ENCODE measurements at regions not wholly inside any gene's neighbourhood (a gene's known extent, or its start where the extent isn't known, plus 50 kb on each side); places are given as distances from the start of the nearest gene placed in this dataset.
A peak's percentile ranks its signal among the peaks of the same experiment; 100 is the strongest.

DNA sequence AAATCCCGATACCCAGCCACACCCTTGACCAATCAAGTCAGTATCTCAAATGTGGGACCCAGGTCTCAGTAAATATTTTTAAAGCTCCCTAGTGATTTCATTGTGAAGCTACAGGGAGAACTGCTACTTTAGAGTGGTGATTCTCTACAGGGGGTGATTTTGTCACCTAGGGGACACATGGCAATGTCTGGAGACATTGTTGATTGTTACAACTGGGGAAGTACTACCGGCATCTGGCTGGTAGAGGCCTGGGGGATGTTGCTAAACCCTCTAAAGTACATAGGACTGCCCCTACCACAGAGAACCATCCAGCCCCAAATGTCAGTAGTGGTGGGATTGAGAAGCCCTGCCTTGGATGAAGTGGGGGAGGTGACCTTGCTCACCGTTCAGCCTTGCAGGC, 152.9 kb downstream of the RPS24 start:
- no peak for DNase-seq (ENCODE audit: low read depth)

GRCh38 chr10:78187371-78187770, 153.7 kb downstream of the RPS24 start:
- DNase-seq (ENCODE audit: low read depth): no peak

DNA sequence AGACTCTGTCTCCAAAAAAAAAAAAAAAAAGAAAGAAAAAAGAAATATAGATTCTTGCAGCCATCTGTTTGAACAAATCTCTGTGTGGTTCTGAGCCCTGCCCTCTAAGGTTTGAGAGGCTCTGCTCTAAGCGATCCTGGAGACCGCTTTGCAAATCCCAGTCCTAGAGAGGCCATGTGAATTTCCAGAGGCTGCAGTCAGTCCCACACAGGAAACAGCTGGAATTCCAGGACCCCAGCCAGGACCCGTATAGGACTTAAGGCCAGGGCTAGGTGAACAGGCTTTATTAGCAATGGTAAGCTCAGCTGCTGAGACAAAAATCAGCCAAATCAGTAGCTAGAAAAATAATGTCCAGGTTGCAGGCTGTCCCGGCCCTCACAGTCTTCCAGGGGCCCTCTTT, 154.8 kb downstream of the RPS24 start:
- no peak for DNase-seq (ENCODE audit: low read depth)

DNA sequence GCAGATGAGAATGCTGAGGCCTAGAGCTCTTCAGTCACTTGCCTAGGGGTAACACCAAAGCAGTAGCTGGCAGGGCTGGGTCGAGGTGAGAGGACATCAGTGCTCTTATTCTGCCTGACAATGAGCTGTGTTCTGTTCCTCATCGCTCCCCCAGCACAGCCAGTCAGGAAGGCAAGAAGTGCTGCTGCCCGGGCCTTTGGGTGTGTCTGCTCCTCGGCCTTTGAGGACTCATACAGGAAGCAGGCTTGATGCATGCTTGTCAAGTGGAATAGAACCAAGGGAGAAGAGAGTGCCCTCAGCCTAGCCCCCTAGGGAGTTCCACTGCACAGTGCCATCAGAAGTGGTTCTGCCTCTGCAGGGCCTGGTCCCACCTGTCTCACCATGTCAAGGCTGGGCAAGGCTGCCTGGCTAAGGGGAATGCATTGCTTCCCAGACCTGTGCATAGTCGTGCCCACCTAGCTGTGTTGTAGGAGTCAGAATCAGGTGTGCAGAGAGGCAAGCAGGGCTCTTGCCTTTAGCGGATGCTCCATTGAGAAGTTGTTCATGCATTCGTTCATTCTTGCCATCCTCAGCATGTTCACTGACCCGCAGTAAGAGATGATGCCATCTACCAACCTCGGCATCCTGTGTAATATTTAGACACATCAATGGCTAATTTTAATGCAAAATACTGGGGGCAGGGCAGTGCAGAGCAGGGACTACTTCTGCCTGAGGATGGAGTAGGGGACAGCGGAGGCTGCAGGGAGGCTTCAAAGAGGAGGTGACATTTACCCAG, 156.6 kb downstream of the RPS24 start:
- DNase-seq (ENCODE audit: low read depth): no peak

DNA sequence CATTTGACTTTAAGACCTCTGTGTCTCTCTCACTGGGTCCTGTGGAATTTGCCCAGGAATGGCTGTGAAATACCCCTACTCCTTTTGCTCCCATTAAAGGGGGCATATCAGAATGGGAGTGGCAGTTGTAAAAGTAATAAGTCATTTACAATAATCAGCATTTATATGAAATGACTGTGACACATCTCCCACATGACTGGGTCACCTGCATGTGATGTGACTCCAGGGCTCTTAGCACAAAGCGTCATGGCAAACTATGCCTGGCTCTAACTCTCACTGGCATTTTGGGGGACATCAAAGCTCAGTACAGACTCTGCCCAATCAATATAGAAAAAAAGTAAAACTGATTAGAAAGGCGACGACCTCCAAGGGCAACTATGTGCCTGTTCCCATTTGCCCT, 157.6 kb downstream of the RPS24 start:
- DNase-seq (ENCODE audit: low read depth): no peak

DNA sequence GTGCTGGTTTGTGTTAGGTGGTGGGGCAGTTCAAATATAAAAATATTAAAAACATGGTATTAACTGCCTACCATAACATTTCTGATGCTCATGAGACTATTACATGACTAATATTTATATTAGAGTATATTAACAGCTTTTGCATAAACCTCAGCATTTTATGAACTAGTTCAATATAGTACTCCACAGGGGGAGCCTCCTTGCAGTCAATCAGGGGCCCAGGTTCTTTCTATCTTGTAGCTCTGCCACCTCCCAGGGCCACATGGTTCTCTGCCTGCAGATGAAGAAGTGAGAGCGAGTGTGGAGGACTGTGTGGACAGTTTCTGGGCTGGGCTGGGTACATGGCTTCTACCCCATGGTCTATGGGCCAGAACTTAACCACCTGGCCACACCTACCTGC, 159.5 kb downstream of the RPS24 start:
- no peak for DNase-seq (ENCODE audit: low read depth)

DNA sequence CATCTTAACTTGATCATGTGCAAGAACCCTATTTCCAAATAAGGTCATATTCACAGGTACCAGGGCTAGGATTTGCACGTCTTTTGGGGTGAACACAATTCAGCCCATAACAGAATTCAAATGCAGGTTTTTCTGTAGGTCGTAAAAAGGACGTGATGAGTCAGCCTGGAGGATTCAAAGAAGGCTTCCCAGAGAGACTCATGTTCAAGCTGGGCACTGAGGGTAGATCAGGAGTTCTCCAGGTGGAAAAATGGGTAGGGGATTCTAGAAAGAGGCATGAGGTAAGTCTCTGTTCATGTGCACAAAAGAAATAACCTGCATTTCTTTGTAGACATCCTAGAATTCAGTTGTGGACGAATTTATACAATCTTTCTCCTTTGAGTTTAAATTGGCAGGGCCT, 160.4 kb downstream of the RPS24 start:
- DNase-seq (ENCODE audit: low read depth): no peak

DNA sequence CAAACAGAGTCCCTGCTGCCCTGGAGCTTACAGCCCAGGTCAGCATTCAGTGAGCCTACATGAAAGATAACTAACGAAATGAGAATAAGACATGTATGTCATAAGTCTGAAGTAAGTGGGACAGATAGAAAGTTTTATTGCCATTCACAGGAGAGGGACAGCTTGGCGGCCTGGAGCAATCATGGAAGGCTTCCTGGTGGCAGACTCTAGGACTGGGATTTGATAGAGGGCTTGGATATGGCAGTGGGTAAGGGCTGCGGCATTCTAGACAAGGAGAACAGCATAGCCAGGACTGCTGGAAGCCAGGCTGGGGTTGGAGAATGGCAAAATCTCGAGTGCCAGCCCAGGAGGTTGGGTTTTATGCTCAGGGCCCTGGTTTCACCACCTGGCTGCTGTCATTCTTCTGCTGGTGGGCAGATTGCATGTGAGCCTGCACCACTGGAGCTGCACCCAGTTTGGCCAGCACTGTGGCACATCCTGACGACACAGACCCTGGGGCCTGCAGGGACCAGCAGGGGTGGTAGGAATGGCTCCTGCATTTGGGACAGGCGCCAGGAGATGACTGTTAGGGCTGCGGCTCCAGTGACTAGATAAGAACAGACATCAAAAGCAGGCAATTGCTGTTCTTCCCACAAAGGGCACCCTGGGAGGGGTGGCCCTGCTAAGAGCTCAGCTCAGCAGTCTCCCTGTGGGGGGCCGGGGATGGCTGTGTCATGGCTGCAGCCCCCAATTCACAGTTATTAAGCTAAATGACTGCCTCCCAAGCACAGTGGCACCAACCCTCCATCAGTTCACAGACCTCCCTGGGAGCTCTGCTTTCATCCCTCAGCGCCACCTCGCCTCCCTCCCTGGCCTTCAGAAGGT, 161.1 kb downstream of the RPS24 start:
- DNase-seq (ENCODE audit: low read depth): no peak

- DNase-seq (ENCODE audit: low read depth): no peak
These were observed 162.7 kb downstream of the RPS24 start for GRCh38 chr10:78196396-78196795.

- DNase-seq (ENCODE audit: low read depth): peak; percentile 6
These were observed 163.3 kb downstream of the RPS24 start for GRCh38 chr10:78196964-78197363.

DNA sequence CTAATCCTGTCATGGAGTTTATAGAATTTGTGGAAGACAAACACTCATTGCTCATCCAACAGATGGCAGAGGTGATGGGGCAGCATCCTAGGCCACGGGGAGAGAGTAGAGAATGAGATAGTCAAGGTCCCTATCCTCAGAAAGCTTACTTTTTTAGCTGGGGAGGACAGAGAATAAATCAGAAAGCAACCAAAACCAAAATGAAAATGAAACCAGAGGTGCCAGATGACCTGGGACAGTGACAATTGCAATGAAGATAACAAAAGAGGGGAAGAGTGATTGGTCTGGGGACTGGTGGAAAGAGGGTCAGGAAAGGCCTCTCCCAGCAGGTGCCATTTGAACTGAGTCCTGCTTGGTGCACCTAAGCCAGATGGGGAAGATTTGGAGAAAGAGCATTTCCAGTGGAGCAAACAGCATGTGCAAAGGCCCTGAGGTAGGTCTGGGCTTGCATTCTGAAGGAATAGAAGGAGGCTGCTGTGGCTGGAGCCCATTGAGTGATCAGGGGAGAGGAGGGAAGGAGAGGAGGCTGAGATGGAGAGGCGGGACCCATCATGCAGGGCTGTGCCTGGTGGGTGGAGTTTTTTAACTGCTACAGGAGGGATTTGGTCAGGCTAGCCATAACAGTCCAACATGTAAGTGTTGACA, 164.1 kb downstream of the RPS24 start:
- no peak for DNase-seq (ENCODE audit: low read depth)

DNA sequence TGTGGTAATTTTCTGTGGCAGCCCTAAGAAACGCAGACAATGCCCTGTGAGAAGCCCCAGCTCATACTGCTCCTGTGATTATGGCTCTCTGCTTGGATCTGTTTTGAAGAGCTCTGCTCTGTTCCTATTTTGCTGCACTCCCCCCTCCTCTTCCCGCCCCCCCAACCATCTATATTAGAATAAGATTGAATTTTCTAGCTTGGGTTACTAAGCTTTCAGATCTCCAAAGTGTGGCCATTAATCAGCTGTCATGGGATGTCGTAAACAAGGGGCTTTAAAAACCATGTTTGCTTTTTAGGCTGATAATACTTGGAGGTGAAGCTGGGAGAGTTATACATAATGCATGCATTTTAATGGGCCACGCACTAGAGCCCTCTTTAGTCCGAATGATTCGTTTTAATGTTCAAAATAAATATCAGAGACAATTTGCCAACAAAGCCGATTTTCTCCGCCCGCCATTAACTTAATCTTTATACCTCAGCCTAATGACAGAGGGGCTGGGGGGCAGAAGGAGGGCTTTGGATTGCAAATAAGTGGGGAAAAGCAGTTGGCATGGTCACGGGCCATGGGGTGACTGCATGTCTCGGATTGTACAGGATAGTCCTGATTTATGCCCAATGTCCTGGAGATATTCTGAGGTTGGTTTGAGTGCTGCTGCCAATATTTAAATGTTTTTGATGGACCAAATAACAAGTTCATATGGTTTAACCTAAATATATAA, 165.5 kb downstream of the RPS24 start:
- DNase-seq (ENCODE audit: low read depth): no peak

- DNase-seq (ENCODE audit: low read depth): no peak
These were observed 166.1 kb downstream of the RPS24 start for GRCh38 chr10:78199759-78200158.

- no peak for DNase-seq (ENCODE audit: low read depth)
These were observed 167.0 kb downstream of the RPS24 start for GRCh38 chr10:78200686-78201085.

GRCh38 chr10:78202386-78202785, 168.7 kb downstream of the RPS24 start:
- DNase-seq (ENCODE audit: low read depth): no peak

DNA sequence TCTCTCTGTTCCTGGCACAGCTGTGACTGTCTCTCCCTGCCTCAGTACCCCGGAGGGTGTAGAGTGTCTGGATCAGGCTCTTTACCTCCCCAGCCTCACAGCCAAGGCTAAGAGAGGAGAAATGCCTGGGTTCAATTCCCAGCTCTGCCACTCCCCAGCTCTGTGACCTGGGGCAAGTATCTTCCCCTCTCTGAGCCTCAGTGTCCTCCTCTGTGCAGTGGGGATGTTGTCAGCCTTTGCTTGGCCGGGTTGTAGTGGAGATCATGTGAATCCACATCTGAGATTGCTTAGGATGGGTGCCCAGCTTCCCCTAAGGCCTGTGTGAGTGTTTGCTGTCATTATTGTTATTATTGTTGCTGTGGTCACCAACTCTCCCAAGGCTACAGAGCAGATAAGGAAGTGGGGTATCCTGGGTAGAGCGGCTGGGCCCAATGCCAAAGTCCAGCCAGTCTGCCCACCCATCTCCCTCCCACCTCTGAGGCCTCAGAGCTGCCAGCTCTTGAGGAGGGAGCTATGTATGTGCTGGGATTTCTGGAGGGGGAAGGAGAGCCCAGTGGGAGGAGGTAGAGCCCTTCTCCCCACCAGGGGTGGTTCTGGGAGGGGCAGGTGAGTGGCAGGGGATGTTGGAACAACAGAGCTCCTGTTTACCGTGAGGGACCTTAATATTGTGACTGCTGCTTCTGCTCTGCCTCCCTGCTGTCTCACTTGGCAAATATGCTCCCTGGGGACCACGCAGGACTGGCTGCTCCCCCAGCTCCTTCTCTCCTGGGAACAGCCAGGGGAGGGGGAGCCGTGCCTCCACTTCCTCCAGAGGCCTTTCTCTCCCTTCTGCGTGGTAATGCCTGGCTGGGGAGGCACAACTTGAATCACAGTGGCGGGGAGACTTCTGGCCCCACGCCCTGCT, 170.5 kb downstream of the RPS24 start:
- no peak for DNase-seq (ENCODE audit: low read depth)

- no peak for DNase-seq (ENCODE audit: low read depth)
These were observed 171.9 kb downstream of the RPS24 start for GRCh38 chr10:78205457-78206016.

DNA sequence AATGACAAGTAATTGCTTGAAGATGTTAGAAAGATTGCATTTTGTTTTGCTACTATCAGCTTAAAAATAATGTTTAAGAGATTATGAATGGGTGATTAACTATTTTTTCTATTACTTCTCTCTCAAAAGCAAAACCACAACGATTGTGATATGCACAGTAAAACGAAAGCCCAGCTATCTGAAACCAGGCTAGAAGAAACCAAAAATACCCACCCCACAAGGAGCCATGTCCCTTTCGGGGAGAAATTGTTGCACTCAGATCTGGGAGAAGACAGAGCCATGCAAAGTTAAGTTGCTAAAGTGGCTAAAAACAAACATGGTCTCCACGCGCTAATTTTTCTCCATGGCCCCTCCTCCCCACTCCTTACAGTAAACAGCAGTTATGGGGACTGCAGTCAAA, 173.6 kb downstream of the RPS24 start:
- no peak for DNase-seq (ENCODE audit: low read depth)

GRCh38 chr10:78207776-78208175, 174.1 kb downstream of the RPS24 start:
- no peak for DNase-seq (ENCODE audit: low read depth)

DNA sequence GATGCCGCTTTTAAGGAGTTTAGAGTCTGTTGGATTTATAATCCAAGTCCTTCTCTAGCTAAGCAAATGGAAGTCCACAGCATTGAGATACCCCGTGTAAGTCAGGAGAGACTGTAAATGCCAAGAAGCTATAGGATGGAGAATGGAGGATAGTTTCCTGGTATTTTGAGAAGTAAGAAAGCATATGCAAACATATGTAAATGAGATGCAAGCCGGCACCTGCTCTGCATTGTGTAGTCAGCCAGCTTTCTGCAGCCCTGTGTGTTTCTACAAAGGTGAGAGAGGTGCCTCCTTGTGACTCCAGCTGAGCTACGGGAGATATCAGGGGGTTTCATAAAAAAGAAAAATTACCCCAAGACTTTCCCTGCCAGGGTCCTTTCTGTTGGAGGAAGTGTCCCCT, 176.3 kb downstream of the RPS24 start:
- no peak for DNase-seq (ENCODE audit: low read depth)

GRCh38 chr10:78210548-78210947, 176.9 kb downstream of the RPS24 start:
- no peak for DNase-seq (ENCODE audit: low read depth)

Data from fibroblast of gingiva (primary cell).